Astrocyte of the spinal cord (primary cell): ENCODE measurements at regions not wholly inside any gene's neighbourhood (a gene's known extent, or its start where the extent isn't known, plus 50 kb on each side); places are given as distances from the start of the nearest gene placed in this dataset.

Source experiments
- DNase-seq: peaks from one replicate; pipeline ENCODE4 v3.0.0; 2011; ENCODE audit warnings: low read depth, low spot score
- H3K4me3 ChIP-seq: 2 replicates; pipeline ENCODE4 v1.5.1; 2011; ENCODE audit warnings: low read depth, mild to moderate bottlenecking, low read length, moderate library complexity
- in situ Hi-C: cut with HindIII; loops from 2 replicates; pipeline ENCODE4 v1.10.0; 2017; ENCODE audit warnings: low sequenced_read_pairs
- TF ChIP-seq, protein P1 (sequence below): IDR thresholded peaks from 2 replicates; pipeline ENCODE4 v1.5.1; 2012; ENCODE audit warnings: low read depth, mild to moderate bottlenecking, low read length, inconsistent platforms

DNA sequence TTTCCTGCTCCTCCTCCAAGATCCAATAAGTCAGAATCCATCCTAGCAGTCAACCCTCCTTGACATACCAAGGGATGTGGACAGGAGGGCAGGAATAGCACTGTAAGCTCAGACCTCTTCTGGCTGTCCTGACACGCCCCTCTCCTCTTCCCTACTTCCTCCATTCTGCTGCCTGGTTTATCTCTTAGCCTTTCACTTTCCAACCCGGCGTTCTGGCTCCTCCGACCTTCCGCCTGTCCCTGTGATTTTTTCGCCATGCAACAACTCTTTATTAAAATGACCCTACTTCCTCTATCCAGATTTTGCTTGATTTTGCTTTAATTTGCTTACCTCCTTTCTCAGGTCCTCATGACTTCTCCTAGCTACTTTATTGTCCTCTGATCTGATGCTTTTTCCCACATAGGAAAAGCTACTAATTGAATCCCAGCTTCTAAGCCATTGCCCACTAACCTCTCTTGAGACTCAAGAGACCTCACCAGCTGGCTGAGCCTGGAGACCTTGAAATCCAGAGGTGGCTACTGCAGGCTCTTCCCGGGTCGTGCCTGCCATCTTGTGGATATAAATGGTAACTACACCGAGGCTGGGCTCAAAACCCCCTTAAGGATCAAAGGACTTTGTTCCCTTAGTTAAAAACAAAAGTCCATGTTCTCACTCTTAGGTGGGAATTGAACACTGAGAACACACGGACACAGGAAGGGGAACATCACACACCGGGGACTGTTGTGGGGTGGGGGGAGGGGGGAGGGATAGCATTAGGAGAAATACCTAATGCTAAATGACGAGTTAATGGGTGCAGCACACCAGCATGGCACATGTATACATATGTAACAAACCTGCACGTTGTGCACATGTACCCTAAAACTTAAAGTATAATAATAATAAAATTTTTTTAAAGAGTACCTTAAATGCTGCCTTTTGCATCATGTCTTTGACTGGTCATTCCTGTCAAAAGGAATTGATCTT lies 139.4 kb downstream of the AKAIN1 start:
- in situ Hi-C loops: no loop called here
- peak; percentile 53 for DNase-seq
- TF ChIP-seq, protein P1, sequence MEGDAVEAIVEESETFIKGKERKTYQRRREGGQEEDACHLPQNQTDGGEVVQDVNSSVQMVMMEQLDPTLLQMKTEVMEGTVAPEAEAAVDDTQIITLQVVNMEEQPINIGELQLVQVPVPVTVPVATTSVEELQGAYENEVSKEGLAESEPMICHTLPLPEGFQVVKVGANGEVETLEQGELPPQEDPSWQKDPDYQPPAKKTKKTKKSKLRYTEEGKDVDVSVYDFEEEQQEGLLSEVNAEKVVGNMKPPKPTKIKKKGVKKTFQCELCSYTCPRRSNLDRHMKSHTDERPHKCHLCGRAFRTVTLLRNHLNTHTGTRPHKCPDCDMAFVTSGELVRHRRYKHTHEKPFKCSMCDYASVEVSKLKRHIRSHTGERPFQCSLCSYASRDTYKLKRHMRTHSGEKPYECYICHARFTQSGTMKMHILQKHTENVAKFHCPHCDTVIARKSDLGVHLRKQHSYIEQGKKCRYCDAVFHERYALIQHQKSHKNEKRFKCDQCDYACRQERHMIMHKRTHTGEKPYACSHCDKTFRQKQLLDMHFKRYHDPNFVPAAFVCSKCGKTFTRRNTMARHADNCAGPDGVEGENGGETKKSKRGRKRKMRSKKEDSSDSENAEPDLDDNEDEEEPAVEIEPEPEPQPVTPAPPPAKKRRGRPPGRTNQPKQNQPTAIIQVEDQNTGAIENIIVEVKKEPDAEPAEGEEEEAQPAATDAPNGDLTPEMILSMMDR: peak; percentile 71
- H3K4me3 ChIP-seq: no peak overlapping the region

DNA sequence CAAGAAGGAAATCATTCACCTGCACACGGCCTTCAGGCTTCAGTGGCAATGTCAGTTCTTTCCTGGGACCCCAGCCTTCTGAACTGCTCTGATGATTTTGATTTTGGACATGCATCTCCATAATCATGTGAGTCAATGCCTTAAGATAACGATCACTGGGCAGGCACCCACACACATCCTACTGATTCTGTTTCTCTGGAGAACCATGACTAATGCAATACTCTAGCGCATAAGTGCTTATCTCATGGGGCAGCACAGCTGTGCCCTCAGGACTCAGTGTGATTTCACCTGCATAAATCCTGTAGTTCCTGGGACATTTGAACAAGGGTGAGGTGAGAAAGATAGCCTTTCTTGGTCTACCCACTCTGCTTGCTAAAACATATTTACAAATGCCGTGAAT lies 144.6 kb downstream of the AKAIN1 start:
- no peak for DNase-seq
- TF ChIP-seq, protein P1: no peak
- in situ Hi-C loops: no loop called here
- H3K4me3 ChIP-seq: no peak overlapping the region

DNA sequence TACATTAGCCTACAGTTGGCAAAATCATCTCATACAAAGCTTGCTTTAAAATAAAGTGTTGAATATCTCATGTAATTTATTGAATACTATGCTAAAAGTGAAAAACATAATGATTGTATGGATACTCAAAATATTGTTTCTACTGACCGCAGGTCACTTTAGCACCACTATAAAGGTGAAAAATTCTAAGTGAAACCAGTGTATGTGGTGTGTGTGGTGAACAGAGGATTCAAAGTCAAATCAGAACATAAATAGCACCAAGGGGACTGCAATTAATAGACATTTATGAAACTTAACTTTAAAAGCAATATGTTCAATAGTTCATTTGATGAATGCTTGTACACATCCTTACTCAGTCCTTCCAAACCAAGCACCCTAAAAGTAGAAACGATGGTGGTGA lies 145.8 kb downstream of the AKAIN1 start:
- H3K4me3 ChIP-seq: no peak overlapping the region
- DNase-seq: no peak
- TF ChIP-seq, protein P1: no peak
- in situ Hi-C loops: no loop called here

DNA sequence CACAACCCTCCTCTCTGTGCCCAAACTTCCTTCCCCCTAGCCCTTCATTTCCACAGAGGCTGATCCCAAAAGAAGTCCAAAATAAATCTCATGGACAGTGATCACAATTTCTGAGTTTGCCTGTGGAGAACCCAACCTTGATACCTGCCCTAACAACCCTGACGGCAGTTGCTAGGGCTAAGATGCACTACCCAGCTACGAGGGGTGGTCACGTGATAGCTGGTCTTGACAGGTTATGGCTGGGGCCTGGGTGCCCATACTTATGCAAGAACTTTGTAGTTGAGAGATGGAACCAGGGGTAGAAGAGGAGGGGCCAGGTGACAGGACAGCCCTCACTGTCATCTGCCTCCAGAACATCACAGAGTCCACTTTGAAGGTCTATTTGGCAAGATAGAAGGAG lies 147.9 kb downstream of the AKAIN1 start:
- no peak for DNase-seq
- no peak overlapping the region for H3K4me3 ChIP-seq
- TF ChIP-seq, protein P1: no peak
- in situ Hi-C loops: no loop called here

DNA sequence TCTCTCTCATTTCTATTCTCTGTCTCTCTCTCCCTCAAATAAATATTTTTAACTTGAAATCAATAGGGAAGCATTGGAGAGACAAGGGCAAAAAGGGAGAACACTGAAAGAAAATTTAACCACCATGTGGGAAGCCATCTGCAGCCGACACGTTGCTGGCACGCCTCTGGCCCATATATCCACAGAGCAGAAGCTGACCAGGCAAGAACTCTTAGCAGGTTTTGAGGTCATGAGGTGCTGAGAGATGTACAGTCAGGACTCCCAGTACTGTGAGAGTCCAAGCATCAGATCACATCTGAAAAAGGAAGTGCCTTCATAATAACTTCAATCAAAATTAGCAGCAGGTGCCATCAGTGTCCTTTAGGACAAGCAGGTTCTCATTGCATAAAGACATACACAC lies 156.6 kb downstream of the AKAIN1 start:
- in situ Hi-C loops: no loop called here
- H3K4me3 ChIP-seq: no peak overlapping the region
- TF ChIP-seq, protein P1: no peak
- DNase-seq: no peak

DNA sequence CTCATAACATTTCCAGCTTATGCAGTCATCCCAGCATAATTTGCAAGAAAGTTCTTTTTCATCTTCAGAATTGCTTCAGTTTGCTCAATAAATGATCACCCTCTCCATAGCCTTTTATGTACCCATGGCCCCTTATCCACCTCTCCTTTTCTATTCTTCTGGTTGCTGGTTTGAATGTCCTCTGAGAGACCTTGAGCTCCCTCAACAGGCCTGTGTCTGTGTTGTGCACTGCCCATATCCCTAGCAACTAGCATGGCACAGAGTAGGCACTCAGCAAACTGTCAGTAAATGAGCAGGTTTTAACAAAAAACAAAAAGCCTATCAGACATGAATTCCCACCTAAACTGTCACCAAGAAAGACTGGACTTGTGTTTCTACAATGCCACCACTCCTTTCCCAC lies 160.5 kb downstream of the AKAIN1 start:
- no peak for DNase-seq
- TF ChIP-seq, protein P1: no peak
- in situ Hi-C loops: no loop called here
- no peak overlapping the region for H3K4me3 ChIP-seq
